NCI-H2196 (cell line): ENCODE measurements at regions not wholly inside any gene's neighbourhood (a gene's known extent, or its start where the extent isn't known, plus 50 kb on each side); places are given as distances from the start of the nearest gene placed in this dataset.
"Not testable (repeated sequence)": the region's sequence is repeated elsewhere in the genome, so short reads cannot be mapped to it uniquely, and the experiment has no call there.

Source experiments
- DNase-seq: peaks from one replicate; lab custom pipeline; 2025; ENCODE audit not compliant: unreplicated experiment; lab: John Stamatoyannopoulos, UW

DNA sequence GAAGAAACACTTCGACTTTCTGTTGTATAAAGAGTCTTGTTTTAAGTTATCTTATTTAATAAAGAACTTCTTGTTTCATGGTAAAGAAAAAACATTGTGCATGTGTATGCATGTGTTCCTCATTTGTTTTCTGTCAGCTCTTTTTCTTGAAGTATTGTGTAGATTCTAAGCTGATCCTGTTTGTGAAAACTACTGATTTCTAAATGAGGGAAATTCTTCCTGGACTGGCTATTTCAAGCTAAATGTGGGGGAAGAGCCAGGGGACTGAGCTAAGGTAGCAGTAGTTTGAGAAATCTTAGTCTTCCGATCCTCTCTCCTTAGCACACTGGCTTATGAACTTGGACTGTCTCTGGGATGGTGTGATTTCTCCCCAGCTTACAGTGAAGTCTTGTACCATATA is 56.4 kb upstream of the RBMS1 start:
- DNase-seq = no peak

DNA sequence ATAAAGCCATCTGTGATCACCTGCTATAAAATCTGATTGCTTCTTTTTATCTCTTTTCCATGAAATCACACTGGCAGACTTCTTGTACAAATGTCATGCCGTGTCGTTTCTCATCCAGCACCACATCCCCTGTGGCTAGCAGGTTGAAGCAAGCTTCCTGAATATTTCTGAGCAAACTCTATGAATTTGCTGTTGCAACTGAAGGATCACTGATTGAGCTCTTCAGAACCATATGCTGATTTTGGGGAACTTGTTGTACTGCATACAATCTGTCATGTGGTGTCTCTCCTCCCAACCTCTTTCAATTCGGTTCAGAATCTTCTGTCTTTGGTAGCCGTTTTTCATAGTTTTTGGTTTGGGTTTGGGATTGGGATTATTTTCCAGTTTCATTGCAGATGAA is 57.7 kb upstream of the RBMS1 start:
- no peak for DNase-seq

DNA sequence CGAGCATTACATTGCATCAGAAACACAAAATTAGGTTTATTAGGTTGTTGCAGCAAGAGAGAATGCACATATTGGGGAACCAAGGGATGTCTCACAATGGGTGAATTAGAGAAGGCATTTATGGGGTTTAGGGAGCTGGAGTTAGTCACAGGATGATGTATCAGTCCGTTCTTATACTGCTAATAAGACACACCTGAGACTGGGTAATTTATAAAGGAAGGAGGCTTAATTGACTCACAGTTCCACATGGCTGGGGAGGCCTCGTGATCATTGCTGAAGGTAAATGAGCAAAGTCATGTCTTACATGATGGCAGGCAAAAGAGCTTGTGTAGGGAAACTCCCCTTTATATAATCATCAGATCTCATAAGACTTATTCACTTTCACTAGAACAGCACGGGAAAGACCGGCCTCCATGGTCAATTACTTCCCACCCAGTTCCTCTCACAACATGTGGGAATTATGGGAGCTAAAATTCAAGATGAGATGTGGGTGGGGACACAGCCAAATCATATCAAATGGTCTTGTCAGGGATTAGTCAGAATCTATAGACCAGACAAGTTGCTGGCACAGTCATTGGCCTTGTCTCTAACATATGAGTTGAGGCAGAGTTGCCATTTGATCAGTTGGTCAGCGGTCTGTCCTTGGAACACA is 61.9 kb upstream of the RBMS1 start:
- no peak for DNase-seq

DNA sequence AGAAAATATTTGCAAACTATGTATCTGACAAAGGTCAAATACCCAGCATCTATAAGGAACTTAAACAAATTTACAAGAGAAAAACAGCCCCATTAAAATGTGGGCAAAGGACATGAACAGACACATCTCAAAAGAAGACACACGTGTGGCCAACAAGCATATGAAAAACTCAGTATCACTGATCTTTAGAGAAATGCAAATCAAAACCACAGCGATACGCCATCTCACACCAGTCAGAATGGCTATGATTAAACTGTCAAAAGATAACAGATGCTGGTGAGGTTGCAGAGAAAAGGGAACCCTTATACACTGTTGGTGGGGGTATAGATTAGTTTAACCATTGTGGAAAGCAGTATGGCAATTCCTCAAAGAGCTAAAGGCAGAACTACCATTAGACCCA is 64.3 kb upstream of the RBMS1 start:
- DNase-seq = no peak

DNA sequence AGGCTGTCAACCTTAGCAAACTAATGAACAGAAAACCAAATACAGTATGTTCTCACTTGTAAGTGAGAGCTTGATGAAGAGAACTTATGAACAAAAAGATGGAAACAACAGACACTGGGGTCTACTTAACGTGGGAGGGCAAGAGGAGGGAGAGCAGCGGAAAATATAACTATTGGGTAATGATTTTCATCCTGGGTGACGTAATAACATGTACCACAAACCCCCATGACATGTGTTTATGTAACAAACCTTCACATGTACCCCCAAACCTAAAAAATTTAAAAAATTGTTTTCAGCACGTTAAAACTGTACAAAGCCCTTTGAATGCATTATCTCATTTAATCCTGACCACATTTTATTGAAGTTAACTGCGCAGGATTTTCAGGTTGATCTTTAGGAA is 64.9 kb upstream of the RBMS1 start:
- no peak for DNase-seq

DNA sequence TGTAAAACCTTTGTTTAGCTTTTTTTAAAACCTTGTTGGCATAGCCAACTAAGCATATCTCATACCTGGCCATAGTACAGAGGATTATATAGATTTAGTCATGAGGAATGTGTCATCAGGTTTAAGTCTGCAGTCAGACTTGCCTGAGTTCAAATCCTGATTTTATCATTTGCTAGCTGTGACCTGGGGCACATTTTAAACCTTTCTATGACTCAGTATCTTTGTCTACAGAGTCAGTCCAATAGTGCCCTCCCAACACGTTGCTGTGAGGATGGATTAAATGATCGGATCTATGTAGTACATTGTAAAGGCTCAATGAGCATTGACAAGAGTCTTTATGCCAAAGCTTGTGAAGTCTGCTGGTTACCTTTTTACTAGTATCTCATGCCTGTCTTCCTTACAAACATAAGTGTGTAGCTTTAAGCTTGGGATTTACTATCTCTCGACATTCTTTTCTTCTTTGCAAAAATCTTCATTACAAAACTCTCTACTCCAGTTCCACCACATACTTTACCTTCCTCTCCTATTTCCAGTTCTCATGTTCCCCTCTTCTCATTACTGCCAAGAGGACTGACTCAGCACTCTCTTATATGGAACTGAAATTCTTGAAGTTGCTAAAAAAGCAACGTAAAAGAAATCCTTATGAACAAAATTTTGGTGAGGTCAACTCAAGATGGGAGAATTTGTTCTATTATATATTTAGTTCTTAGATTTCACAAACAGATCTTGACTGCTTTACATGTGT is 68.1 kb upstream of the RBMS1 start:
- no peak for DNase-seq

DNA sequence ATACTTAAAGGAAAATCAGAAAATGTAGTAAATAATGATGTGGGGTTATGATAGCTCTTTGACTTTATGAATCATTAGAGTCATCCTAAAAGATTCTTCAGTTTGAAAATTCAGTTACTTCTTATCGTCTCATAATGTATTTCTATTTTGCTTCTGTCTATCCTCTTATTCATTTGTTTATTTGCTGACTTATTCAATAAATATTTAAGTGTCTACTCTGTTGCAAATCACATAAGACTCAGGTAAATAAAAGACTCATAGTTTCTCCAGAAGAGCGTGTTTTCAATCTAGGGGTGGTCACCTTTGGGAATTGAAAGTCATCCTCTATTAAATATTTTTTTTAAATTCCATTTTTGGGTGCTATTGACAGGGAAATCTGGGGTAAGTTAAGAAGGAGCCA is 69.1 kb upstream of the RBMS1 start:
- no peak for DNase-seq

DNA sequence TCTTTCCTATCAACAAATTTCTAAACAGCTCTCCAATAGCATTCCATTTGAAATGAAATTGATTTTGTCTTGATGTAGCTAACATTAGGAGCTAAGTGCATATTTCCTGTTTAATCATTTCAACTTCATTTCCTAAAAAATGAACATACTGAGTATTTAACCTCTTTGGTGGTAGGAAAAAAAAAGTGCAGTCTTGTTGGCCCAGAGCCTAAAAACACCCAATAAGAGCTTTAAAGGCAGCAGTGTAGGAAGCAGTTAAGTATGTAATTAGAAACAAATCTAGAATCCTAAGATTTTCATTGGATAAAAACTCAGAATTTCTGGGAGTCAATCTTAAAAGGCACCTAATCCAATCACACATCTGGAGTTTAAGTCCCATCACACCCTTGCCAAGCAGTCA is 71.0 kb upstream of the RBMS1 start:
- DNase-seq = no peak

DNA sequence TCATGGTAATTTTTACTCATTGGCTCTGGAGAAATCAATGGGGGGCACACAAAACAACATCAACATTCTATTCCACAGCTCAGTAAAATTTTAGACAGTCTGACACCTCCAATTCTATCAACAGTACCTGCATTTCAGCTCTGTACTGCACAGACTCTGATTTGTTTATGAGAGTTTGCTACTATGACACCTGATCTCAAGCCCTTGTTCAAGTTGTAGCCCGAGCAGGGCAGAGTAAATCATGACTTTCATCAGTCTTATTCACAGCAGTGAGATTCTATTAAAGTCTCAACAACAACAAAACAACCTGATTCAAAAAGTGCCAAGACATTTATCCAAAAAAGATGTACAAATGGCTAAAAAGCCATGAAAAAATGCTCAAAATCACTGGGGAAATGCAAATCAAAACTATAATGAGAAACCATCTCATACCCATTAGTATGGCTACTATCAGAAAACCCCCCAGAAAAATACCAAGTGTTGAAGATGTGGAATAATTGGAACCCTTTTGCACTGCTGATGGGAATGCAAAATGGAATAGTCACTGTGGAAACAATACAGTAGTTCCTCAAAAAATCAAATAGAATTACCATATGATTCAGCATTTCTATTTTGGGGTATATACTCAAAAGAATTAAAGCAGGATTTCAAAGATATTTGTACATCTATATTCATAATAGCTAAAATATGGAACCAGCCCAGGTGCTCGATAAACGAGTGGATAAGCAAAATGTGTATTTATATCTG is 71.7 kb upstream of the RBMS1 start:
- DNase-seq = no peak

DNA sequence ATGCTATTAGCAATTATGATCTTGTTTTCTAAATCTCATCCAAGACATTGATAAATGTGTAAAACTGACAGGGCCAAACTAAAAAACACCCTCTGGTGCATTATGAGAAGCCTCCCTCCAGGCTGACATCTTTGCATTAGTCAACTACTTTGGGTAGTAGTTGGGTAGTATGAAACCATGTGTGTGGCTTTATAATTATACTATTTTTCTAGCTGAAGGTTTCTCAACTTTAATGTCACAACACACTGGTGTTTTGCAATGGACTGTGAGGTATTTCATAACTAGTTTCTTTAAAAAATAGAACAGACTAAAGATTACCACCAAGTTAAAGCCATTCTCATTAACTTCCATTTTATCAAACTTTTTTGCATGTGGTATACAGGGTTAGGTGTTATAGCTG is 73.1 kb upstream of the RBMS1 start:
- no peak for DNase-seq

DNA sequence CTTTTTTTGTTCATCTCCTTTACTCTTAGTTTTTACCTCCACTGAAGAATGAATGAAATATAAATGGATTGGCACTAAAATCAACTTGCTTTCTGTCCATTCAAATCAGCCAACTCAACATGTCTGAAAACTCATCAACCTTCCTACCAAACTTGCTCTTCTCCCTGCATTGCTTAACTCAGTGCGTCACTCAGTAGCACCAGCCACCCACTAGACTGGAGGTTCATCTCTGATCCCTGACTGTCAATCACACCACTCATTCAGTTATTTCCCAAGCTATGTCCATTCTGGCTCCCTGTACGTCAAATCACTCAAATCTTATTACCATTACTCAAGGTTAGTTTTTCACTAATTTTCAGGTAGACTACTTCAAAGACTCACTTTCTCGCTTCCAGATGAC is 75.2 kb upstream of the RBMS1 start:
- DNase-seq = no peak

DNA sequence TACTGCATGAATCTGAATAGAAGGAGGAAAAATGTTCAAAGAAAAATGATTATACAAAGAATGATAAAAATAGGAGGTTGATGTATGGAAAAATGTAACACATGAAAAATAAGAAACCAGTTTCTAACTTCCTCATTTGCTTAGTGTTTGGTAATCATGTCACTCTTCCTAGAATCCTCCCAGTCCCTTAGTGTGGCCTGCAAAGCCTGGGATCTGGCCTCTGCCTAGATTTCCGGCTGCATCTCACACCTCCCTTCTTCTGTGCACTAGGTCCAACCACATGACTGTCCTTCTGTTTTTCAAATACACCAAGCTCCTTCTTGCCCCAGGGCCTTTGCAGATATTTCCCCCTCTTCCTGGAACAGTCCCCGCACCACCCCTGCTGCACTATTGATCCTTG is 76.8 kb upstream of the RBMS1 start:
- no peak for DNase-seq

DNA sequence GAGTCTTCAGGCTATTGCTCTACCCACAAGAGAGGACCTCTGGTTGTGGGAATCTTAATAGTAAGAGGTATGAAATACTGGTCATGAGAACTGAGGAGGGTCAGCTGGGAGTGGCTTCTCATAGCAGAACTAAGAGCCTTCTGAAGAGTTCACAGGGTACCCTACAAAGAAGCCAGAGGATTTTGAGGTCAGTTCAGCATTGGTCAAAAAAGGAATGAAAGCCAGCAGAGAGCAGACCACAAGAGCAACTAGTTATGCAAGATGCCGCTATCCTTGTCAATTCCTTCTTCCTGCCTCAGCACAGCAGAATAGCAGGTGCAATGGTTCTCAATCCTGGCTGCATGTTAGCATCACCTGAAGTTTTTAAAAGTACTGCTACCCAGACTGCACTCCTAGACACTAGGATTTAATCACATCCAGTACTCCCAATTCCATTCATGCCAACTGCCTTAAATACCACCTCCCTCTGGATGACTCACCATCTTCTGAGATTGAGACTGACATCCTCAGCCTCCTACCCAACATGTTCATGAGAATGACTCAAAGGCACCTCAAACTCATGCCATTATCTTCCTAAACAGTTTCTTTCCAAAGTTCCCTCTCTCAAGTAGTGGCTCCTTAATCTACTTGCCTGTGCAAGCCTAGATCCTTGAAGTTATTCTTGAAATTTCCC is 81.0 kb upstream of the RBMS1 start:
- no peak for DNase-seq

DNA sequence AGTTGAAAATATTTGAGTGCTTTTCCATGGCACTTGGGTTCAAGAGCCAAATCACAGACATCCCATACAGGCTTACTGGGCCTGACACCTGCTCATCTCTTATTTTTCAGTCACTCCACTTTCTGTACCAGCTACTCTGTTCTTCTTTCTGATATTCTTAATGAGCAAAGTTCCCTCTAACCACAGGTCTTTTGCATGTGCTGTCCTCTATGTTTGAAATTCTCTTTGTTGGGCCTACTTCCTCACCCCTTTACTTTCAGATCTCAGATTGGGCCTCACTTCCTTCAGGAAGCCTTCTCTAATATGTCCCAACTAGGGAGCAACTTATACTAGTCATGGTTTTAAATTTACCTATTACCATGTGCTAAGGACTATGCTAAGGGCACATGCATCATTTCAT is 81.8 kb upstream of the RBMS1 start:
- no peak for DNase-seq

DNA sequence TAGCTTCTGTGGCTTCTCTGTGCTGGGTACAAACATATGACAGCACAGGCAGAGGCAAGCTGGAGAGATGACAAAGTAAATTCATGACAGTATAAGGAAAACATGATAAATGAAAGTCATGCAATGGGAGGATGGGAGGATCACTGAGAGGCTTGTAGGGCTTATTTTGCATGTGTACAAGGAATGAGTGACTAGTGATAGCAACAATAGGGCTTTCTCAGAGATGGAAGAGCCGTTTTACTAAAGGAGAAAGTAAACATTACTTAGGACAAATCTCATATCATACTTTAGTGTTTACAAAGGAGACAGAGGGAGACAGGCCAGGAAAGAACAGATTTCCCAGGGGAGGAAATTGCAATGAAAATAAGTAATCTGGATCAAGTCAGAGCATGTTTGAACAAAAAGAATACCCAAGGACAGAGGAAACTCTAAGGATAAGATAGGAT is 82.5 kb upstream of the RBMS1 start:
- no peak for DNase-seq

DNA sequence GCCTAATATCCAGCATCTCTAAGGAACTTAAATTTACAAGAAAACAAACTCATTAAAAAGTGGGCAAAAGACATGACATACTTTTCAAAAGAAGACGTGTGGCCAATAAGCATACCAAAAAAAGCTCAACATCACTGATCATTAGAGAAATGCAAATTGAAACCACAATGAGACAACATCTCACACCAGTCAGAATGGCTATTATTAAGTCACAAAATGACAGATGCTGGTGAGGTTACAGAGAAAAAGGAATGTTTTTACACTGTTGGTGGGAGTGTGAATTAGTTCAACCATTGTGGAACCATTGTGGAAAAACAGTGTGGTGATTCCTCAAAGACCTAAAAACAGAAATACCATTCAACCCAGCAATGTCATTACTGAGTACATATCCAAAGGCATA is 83.5 kb upstream of the RBMS1 start:
- DNase-seq = not testable (repeated sequence)

DNA sequence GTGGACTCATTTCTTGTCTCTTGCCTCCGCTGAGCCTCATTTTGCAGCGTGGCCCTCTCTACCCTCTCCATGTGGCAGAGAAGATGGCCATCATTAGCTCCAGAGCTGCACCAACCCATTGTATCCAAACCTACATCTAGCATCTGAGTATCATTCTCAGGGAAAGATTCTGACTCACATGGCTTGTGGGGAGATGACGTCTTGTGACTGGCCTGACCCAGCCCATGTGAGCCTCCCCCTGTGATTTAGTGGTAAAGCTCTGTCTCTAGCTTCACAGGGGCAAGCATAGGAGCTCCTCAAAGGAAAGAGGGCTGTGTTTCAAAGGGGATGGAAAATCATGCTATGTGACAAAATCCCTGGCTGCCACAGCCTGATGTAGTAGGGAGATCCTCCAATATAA is 87.4 kb upstream of the RBMS1 start:
- DNase-seq = no peak

DNA sequence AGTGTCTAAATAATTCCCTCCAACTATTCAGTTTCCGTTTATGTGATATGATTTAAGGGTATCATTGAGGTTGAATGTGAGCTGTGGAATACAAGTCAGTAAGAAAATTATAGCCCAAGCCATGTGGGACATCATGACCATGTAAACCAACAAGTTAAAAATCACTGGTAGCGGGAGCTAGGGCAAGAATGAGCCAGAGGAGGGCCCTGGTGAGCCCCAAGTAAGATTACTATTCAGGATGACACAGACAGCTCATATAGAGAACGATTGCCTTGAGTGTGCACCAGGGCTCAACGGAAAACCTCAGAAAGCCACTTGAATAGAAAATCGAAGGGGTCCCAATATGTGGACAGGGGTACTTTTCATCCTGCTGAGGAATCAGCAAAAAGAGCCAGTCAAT is 87.8 kb upstream of the RBMS1 start:
- DNase-seq = no peak

DNA sequence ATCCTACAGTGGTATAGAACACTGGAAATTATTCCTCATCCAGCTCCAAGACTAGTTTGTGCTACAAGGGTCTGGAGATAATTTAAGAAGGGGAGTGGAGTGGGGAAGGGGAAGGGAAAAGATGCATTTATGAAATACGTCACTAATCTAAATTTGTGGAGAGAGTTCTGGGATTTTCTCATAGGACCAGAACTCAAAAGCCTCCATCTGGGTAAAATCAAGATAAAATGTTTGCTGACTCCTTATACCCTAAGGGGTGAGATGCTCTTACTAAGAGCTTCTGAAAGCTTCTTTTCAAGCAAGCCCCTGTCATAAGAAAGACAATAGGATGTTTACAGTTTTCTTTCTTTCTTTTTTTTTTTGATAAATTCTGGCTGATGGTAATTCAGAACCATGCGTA is 88.5 kb upstream of the RBMS1 start:
- DNase-seq = no peak

DNA sequence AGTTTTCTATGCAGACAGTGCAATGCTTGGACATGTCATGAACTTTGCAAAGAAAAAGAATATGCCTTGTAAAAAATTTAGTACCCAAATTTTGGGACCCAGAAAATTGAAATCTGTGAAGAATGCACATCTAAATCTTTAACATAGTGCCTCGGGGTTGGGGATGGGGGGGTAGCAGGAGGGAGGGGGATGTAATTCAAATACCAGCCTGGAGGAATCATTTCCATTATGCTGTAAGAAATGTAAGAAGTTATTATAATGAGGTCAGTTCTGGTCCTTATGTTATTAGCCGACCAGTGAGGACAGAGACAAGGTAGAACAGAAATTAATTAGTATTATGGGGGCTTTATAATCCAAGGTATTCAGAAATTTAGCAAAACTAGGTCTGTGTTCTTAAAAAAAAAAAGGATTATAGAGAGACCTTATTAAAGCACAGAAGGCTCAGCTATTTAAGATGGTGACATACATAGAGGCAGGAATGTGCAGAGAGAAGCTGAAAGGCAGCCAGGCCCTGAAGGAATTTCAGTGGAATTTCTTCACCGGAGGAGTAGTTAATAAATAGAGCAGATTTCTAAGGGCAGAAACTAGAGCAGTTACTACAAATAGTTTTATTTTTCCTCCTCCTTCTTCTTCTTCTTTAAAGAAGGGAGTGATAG is 89.0 kb upstream of the RBMS1 start:
- no peak for DNase-seq

DNA sequence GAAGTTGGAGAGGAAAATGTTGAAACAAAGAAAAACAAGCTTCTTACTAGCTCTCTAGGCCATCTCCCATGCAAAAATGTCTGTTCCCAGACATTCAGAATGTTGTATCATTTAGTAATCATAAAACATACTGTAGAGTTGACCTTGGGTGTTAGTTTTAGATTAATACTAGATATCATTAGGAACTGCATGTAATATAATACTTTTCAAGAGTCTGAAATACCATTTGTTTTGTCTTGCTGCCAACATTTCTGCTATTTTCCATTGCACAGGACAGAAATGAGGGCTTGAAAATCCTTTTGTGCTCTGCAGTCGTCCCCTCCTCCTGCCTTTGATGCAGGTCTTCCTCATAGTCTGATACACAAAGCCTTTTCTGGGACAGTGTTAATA is 89.5 kb upstream of the RBMS1 start:
- peak; percentile 53 for DNase-seq
